ENCODE measurements at regions not wholly inside any gene's neighbourhood (a gene's known extent, or its start where the extent isn't known, plus 50 kb on each side); places are given as distances from the start of the nearest gene placed in this dataset.

- no peak for DNase-seq
Observed at GRCh38 chrX:21056622-21057021, 317.6 kb upstream of the CNKSR2 start.

- DNase-seq, result no peak
Observed at GRCh38 chrX:21047034-21047455, 327.2 kb upstream of the CNKSR2 start.

- DNase-seq, result no peak
Observed at GRCh38 chrX:21014326-21014725, 359.9 kb upstream of the CNKSR2 start.

- no peak for DNase-seq
Observed at GRCh38 chrX:21004835-21005234, 369.4 kb upstream of the CNKSR2 start.

- no peak for DNase-seq
Observed at GRCh38 chrX:20995829-20996228, 378.4 kb upstream of the CNKSR2 start.

GRCh38 chrX:20989361-20989760, 384.9 kb upstream of the CNKSR2 start:
- DNase-seq, result no peak

GRCh38 chrX:20988804-20989203, 385.4 kb upstream of the CNKSR2 start:
- no peak for DNase-seq

- DNase-seq, result no peak
Observed at GRCh38 chrX:20988118-20988517, 386.1 kb upstream of the CNKSR2 start.

- no peak for DNase-seq
Observed at GRCh38 chrX:20980426-20980825, 393.8 kb upstream of the CNKSR2 start.

GRCh38 chrX:20974326-20974725, 399.9 kb upstream of the CNKSR2 start:
- no peak for DNase-seq

GRCh38 chrX:20973038-20973437, 401.2 kb upstream of the CNKSR2 start:
- DNase-seq, result no peak

- DNase-seq, result no peak
Observed at GRCh38 chrX:20971250-20971649, 403.0 kb upstream of the CNKSR2 start.

- no peak for DNase-seq
Observed at GRCh38 chrX:20969565-20969964, 404.7 kb upstream of the CNKSR2 start.

- no peak for DNase-seq
Observed at GRCh38 chrX:20968996-20969395, 405.2 kb upstream of the CNKSR2 start.

GRCh38 chrX:20967725-20968124, 406.5 kb upstream of the CNKSR2 start:
- no peak for DNase-seq

GRCh38 chrX:20965270-20966044, 408.8 kb upstream of the CNKSR2 start:
- DNase-seq, result no peak

- no peak for DNase-seq
Observed at GRCh38 chrX:20954014-20954413, 420.2 kb upstream of the CNKSR2 start.

GRCh38 chrX:20952180-20952579, 422.0 kb upstream of the CNKSR2 start:
- no peak for DNase-seq

- DNase-seq, result no peak
Observed at GRCh38 chrX:20951016-20951810, 423.0 kb upstream of the CNKSR2 start.

GRCh38 chrX:20947411-20947912, 426.8 kb upstream of the CNKSR2 start:
- no peak for DNase-seq

- no peak for DNase-seq
Observed at GRCh38 chrX:20913760-20914159, 460.5 kb upstream of the CNKSR2 start.

GRCh38 chrX:20906571-20906970, 467.6 kb upstream of the CNKSR2 start:
- DNase-seq, result no peak

- DNase-seq, result no peak
Observed at GRCh38 chrX:20884565-20884964, 489.7 kb upstream of the CNKSR2 start.

GRCh38 chrX:20863649-20864048, 510.6 kb upstream of the CNKSR2 start:
- no peak for DNase-seq

All from activated naive CD4-positive, alpha-beta T cell treated with anti-CD3 and anti-CD28 coated beads, Interleukin-2, amount 50 U/mL, for 16 hours (primary cell).